Lower leg skin (tissue), 4 donors: ENCODE measurements at regions not wholly inside any gene's neighbourhood (a gene's known extent, or its start where the extent isn't known, plus 50 kb on each side); places are given as distances from the start of the nearest gene placed in this dataset.

Experiments used
- DNase-seq, 2 donors: peaks; one replicate each; pipeline ENCODE4 v3.0.0-alpha.2; 2019; ENCODE audit warnings: low spot score in 2 of 2
- H3K4me3 ChIP-seq: fragments of 200-600 bp; sonication (generic); 2 replicates; pipeline ENCODE4 v1.5.1; 2017; ENCODE audit warnings: mild to moderate bottlenecking, low read depth; ENCODE audit not compliant: poor library complexity, severe bottlenecking
- POLR2A ChIP-seq, 2 donors: fragments of 450-650 bp; IDR thresholded peaks; one replicate each; pipeline ENCODE4 v1.6.1; 2016 to 2017; ENCODE audit warnings: antibody characterized with exemption in 2 of 2, mild to moderate bottlenecking in 1 of 2, moderate library complexity in 1 of 2
- WGBS, 2 donors: methylation state at CpG; one replicate each; pipeline ENCODE4 v1.1.5; 2018; 5-methylcytosine and 5-hydroxymethylcytosine counted together
- intact Hi-C: fragments of 100-400 bp; cut with DNase I; formaldehyde crosslinking; loops from one replicate; pipeline ENCODE4 v1.15.0; 2023; ENCODE audit warnings: low total_unique reads
- TF ChIP-seq, protein P1 (sequence below), 3 donors: fragments of 450-650 bp; IDR thresholded peaks; one replicate each; pipeline ENCODE4 v1.5.1; 2016; ENCODE audit warnings: antibody characterized with exemption in 3 of 3, mild to moderate bottlenecking in 3 of 3, moderate library complexity in 2 of 3

DNA sequence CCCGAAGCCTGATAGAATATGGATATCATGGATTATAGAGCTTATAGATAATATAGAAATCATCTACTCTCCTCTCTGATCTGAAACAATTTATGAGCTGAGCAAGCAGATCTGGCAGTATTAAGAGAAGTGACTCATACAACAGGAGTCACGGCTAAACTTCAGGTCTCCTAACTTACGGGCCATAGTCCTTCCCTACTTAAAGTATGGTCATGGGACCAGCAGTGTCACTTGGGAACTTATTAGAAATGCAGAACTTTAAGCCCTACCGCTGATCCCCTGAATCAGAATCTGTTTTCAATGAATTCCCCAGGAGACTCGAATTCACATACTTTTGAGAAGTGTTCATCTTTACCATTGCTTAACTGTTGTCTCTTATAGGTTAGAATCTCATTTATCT is 195.7 kb upstream of the FANCL start:
- WGBS, 2 donors: 68 to 73% methylated on average over 5 of the region's 5 CpGs
- DNase-seq: no peak
- H3K4me3 ChIP-seq: no peak overlapping the region
- no peak for TF ChIP-seq POLR2A (IDR thresholded peaks at IDR 0.05)
- TF ChIP-seq, protein P1, sequence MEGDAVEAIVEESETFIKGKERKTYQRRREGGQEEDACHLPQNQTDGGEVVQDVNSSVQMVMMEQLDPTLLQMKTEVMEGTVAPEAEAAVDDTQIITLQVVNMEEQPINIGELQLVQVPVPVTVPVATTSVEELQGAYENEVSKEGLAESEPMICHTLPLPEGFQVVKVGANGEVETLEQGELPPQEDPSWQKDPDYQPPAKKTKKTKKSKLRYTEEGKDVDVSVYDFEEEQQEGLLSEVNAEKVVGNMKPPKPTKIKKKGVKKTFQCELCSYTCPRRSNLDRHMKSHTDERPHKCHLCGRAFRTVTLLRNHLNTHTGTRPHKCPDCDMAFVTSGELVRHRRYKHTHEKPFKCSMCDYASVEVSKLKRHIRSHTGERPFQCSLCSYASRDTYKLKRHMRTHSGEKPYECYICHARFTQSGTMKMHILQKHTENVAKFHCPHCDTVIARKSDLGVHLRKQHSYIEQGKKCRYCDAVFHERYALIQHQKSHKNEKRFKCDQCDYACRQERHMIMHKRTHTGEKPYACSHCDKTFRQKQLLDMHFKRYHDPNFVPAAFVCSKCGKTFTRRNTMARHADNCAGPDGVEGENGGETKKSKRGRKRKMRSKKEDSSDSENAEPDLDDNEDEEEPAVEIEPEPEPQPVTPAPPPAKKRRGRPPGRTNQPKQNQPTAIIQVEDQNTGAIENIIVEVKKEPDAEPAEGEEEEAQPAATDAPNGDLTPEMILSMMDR (IDR thresholded peaks at IDR 0.05): no peak
- intact Hi-C loops: no loop called here

DNA sequence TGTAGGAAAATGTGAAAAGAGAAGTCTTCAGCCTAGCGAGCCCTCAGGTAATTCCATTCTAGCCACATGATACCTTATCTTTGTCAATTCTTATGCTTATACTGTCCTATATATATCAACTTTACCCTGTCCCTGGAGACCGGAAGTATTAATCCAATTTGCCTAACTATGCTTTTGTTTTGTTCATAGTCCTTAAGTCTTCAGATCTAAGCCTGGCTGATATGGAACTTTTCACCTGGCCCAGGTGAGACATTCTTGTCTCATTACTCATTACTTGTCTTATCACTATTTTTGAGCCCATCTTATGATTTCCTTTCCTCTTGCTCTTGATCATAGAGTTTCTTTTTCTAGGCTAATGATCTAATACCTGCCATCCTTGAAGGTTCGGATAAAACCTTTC is 194.1 kb upstream of the FANCL start:
- no peak for TF ChIP-seq POLR2A (IDR thresholded peaks at IDR 0.05)
- TF ChIP-seq, protein P1 (IDR thresholded peaks at IDR 0.05): no peak
- no peak overlapping the region for H3K4me3 ChIP-seq
- 71 to 80% methylated on average over 3 of the region's 3 CpGs for WGBS, 2 donors
- intact Hi-C loops: no loop called here
- no peak for DNase-seq

DNA sequence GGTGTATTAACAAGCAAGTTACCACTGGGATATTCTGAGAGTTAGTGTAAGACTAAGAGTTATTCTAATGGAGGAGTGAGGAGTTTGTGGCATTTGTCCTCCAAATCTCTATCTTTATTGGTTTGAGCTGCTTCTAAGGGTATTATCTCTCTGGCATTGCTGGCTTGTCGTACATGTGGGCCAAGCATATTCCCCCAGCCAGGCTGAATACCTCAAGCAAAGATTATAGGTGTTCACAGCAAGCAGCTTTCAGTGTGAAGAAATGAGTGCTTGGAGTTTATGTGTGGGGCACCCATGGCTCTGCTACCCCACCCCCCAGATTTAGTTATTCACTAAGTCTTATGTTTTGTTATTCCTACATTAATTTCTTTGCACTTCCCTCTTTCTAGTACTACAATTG is 193.6 kb upstream of the FANCL start:
- DNase-seq: no peak
- intact Hi-C loops: no loop called here
- no peak for TF ChIP-seq POLR2A (IDR thresholded peaks at IDR 0.05)
- no peak overlapping the region for H3K4me3 ChIP-seq
- 85 to 93% methylated on average over 1 of the region's 1 CpG for whole genome bisulfite sequencing, 2 donors

DNA sequence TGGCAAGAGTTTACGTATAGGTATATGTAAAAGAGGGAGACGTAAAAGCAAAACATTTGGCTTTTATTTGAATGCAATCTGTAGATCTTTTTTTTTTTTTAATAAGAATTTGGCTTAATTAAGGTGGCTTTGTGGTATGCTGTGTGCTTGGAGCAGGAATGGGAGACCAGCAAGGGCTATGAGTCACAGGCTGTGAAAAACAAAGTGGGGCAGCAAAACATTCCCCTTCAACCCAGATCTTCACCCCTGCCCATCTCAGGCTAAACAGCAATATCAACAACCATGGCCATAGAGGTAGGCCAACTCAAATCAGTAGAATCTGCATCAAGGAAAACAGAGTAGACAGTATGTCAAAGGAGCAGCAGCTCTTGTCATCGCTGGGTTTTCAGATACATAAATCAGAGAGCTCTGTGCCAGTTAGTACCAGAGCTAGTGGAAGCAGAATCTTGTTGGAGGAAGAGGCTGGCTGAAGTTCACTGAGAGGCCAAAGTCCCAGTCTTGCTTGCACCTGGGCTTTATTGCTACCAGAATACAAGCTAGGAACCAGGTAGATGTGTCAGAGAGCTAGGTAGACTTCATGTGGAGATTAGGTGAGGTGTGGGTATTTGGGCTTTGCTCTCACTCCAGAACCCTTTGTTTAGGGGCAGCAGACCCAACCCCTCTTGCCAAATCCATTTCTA is 191.5 kb upstream of the FANCL start:
- intact Hi-C loops: no loop called here

DNA sequence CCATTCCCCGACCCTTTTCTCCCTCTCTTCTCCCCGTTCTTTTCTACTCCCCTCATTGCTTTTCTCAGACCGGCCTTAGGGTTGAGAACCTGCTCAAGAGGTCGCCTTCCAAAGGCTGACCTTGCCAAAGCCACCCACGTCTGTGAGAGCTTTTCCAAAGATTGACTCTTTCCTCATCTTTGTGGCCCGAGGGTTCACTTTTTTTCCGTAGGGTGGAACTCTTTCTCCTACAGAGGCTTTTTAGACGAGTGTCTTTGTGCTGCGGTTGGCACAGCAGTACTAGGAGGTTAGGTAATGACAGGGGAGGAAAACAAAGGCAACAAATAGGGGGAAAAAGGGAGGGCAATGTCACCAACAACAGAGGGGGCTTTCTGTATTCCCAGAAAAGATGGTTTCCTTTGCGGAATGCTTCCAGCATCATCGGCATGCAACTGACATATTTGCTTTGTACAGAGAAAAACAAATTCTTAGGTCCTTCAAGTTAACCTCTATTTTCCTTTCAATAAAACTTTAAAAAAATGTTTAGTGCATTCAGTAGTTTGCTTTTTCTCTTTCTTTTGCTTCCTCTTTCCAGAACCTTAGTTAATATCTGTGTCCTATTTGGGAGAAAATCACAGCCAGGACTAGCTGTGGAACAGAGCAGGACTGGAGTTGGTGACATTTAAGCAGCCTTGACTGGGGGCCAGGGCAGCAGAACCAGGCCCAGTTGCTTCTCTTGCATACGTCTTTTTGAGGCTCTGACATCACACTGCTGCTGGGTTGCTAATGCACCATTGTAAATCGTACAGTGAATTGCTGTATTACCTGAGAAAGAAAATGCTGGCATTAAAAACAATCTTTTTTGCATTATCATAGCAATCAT is 188.1 kb upstream of the FANCL start:
- no peak for DNase-seq
- intact Hi-C loops: no loop called here
- no peak for TF ChIP-seq POLR2A (IDR thresholded peaks at IDR 0.05)
- TF ChIP-seq, protein P1 (IDR thresholded peaks at IDR 0.05): no peak
- no peak overlapping the region for H3K4me3 ChIP-seq
- 20 to 23% methylated on average over 13 of the region's 13 CpGs for WGBS, 2 donors

More for the DNA sequence above, 191.5 kb upstream of the FANCL start:
- WGBS, 2 donors: 79 to 85% methylated on average over 3 of the region's 3 CpGs
- DNase-seq: no peak
- TF ChIP-seq POLR2A (IDR thresholded peaks at IDR 0.05): no peak
- TF ChIP-seq, protein P1 (IDR thresholded peaks at IDR 0.05): no peak
- H3K4me3 ChIP-seq: no peak overlapping the region
